Natural killer cell (primary cell): ENCODE measurements at regions not wholly inside any gene's neighbourhood (a gene's known extent, or its start where the extent isn't known, plus 50 kb on each side); places are given as distances from the start of the nearest gene placed in this dataset.

ENCODE experiments used
- ATAC-seq, 3 donors: fragments of 150-1000 bp in 2 of 3; fragments of 200-7000 bp in 1 of 3; cut with Tn5 transposase; 1 replicate in 1 of 3; 2 replicates in 2 of 3; pipeline ENCODE4 v1.10.0; 2021; ENCODE audit warnings: mild to moderate bottlenecking in 2 of 3, moderate library complexity in 2 of 3
- DNase-seq, 2 donors: peaks; one replicate each; pipeline versions ENCODE4 v3.0.0 to v3.0.0-alpha.2; 2013 to 2021; ENCODE audit warnings: mixed read lengths in 1 of 2
- H3K27ac ChIP-seq: one replicate; pipeline ENCODE4 v1.5.1; 2013; ENCODE audit warnings: mild to moderate bottlenecking, low read length
- H3K27me3 ChIP-seq: one replicate; pipeline ENCODE4 v1.6.1; 2013; ENCODE audit warnings: low read length; ENCODE audit not compliant: control insufficient read depth, insufficient read depth
- H3K36me3 ChIP-seq: one replicate; pipeline ENCODE4 v1.6.1; 2013; ENCODE audit warnings: low read length; ENCODE audit not compliant: control insufficient read depth, insufficient read depth
- H3K4me1 ChIP-seq: one replicate; pipeline ENCODE4 v1.6.1; 2013; ENCODE audit warnings: low read length; ENCODE audit not compliant: control insufficient read depth, insufficient read depth
- H3K4me3 ChIP-seq: one replicate; pipeline ENCODE4 v1.5.1; 2013; ENCODE audit warnings: low read length
- H3K9me3 ChIP-seq: one replicate; pipeline ENCODE4 v1.6.1; 2013; ENCODE audit warnings: low read length; ENCODE audit not compliant: control insufficient read depth, insufficient read depth
- H3K27ac Mint-ChIP-seq, 2 donors: one replicate each; pipeline ENCODE4 v1.8.0; 2022; ENCODE audit warnings: mild to moderate bottlenecking in 2 of 2, mixed read lengths in 2 of 2, moderate library complexity in 1 of 2
- H3K27me3 Mint-ChIP-seq, 2 donors: one replicate each; pipeline ENCODE4 v1.8.0; 2022; ENCODE audit warnings: low read depth in 2 of 2, mixed read lengths in 2 of 2
- H3K36me3 Mint-ChIP-seq: one replicate; pipeline ENCODE4 v1.8.0; 2022; ENCODE audit warnings: mixed read lengths
- H3K4me1 Mint-ChIP-seq, 2 donors: one replicate each; pipeline ENCODE4 v1.8.0; 2022; ENCODE audit warnings: mixed read lengths in 2 of 2
- H3K4me3 Mint-ChIP-seq: one replicate; pipeline ENCODE4 v1.8.0; 2022; ENCODE audit warnings: mild to moderate bottlenecking, moderate library complexity, mixed read lengths
- H3K9me3 Mint-ChIP-seq, 2 donors: one replicate each; pipeline ENCODE4 v1.8.0; 2022; ENCODE audit warnings: mixed read lengths in 2 of 2
- CTCF ChIP-seq: fragments of 200-600 bp; IDR thresholded peaks from one replicate; pipeline ENCODE4 v1.8.0; 2022; ENCODE audit warnings: antibody characterized with exemption
- WGBS: methylation state at CpG from one replicate; pipeline ENCODE4 v1.1.7; 2013; ENCODE audit warnings: missing lambda C conversion rate; ENCODE audit not compliant: insufficient coverage; 5-methylcytosine and 5-hydroxymethylcytosine counted together
- intact Hi-C: fragments of 100-400 bp; cut with micrococcal nuclease; formaldehyde crosslinking; loops from one replicate; pipeline ENCODE4 v1.14.2; 2022

GRCh38 chr18:22868831-22869230 lies 64.3 kb upstream of the RBBP8 start:
- 100% methylated on average over 1 of the region's 1 CpG for WGBS
- no peaks in the 10 kb centered on the region for H3K9me3 Mint-ChIP-seq
- no peak for DNase-seq

GRCh38 chr18:22871809-22872525 lies 61.2 kb upstream of the RBBP8 start:
- H3K9me3 Mint-ChIP-seq, result no peaks in the 10 kb centered on the region
- peaks cover 9 to 16% of the 10 kb centered on the region in 2 donors for H3K27me3 Mint-ChIP-seq
- WGBS, result 90% methylated on average over 1 of the region's 1 CpG
- Histone ChIP-seq H3K4me3 (no peak overlapping the region), H3K27me3 (no peaks in the 10 kb centered on the region), H3K36me3 (no peaks in the 10 kb centered on the region), H3K27ac (no peak overlapping the region), H3K4me1 (no peaks in the 10 kb centered on the region), H3K9me3 (no peaks in the 10 kb centered on the region)
- intact Hi-C loops, result no loop called here
- H3K4me3 Mint-ChIP-seq, result peak overlapping the region; percentile 29
- H3K4me1 Mint-ChIP-seq, result peaks cover 12 to 15% of the 10 kb centered on the region in 2 donors
- H3K27ac Mint-ChIP-seq, result peak overlapping the region; percentile 43 to 92
- peaks cover 4% of the 10 kb centered on the region for H3K36me3 Mint-ChIP-seq
- TF ChIP-seq CTCF, result no peak
- DNase-seq (no peak), ATAC-seq (no peak)

More at GRCh38 chr18:22868831-22869230, 64.3 kb upstream of the RBBP8 start:
- H3K36me3 Mint-ChIP-seq, result peaks cover 4% of the 10 kb centered on the region
- H3K4me1 ChIP-seq, result no peaks in the 10 kb centered on the region
- H3K4me3 Mint-ChIP-seq, result no peak overlapping the region
- no peaks in the 10 kb centered on the region for H3K9me3 ChIP-seq
- no peak for ATAC-seq
- H3K4me1 Mint-ChIP-seq, result peaks cover 12 to 15% of the 10 kb centered on the region in 2 donors
- no peak overlapping the region for H3K27ac ChIP-seq
- H3K4me3 ChIP-seq, result no peak overlapping the region
- intact Hi-C loops, result no loop called here
- peaks cover 2% of the 10 kb centered on the region for H3K27me3 ChIP-seq
- no peak for TF ChIP-seq CTCF
- no peaks in the 10 kb centered on the region for H3K36me3 ChIP-seq
- no peak overlapping the region for H3K27ac Mint-ChIP-seq
- peaks cover 24 to 43% of the 10 kb centered on the region in 2 donors for H3K27me3 Mint-ChIP-seq

- Mint-ChIP-seq H3K4me3 (peak overlapping the region; percentile 29), H3K27ac (peak overlapping the region; percentile 43 to 92), H3K36me3 (peaks cover 4% of the 10 kb centered on the region), H3K27me3 (peaks cover 3 to 5% of the 10 kb centered on the region in 2 donors), H3K4me1 (peaks cover 12 to 15% of the 10 kb centered on the region in 2 donors), H3K9me3 (no peaks in the 10 kb centered on the region)
- Histone ChIP-seq H3K4me1 (no peaks in the 10 kb centered on the region), H3K27ac (peak overlapping the region; percentile 21), H3K9me3 (no peaks in the 10 kb centered on the region), H3K4me3 (no peak overlapping the region), H3K27me3 (no peaks in the 10 kb centered on the region), H3K36me3 (no peaks in the 10 kb centered on the region)
- intact Hi-C loops, result no loop called here
- WGBS, result 28% methylated on average over 6 of the region's 8 CpGs
- DNase-seq (no peak), ATAC-seq (peak; percentile 82 to 89 (median 82))
- TF ChIP-seq CTCF, result no peak
Measured at GRCh38 chr18:22872900-22873537, 60.1 kb upstream of the RBBP8 start.
